NB4 (cell line): ENCODE measurements at regions not wholly inside any gene's neighbourhood (a gene's known extent, or its start where the extent isn't known, plus 50 kb on each side); places are given as distances from the start of the nearest gene placed in this dataset.

Experiments
- DNase-seq: peaks from one replicate; pipeline ENCODE4 v3.0.0; 2010; ENCODE audit warnings: low read depth
- H3K4me3 ChIP-seq: one replicate; pipeline ENCODE4 v1.5.1; 2011; ENCODE audit warnings: mild to moderate bottlenecking, low read depth, low read length, moderate library complexity
- MYC ChIP-seq: IDR thresholded peaks from 2 replicates; pipeline ENCODE4 v1.6.1; 2011; ENCODE audit warnings: low read depth, low read length
- POLR2A ChIP-seq: IDR thresholded peaks from 2 replicates; pipeline ENCODE4 v1.6.1; 2011; ENCODE audit warnings: mild to moderate bottlenecking; ENCODE audit not compliant: insufficient read length; ENCODE audit errors: extremely low read depth
- TF ChIP-seq, protein P1 (sequence below): IDR thresholded peaks from 2 replicates; pipeline ENCODE4 v1.6.1; 2011; ENCODE audit warnings: low read depth, low read length
- TF ChIP-seq, protein P2 (sequence below): IDR thresholded peaks from one replicate; pipeline ENCODE4 v1.5.1; 2012; ENCODE audit warnings: low read depth, low read length

- DNase-seq = peak; percentile 40
- H3K4me3 ChIP-seq = no peak overlapping the region
- TF ChIP-seq MYC (no peak), POLR2A (no peak)
- TF ChIP-seq, protein P1, sequence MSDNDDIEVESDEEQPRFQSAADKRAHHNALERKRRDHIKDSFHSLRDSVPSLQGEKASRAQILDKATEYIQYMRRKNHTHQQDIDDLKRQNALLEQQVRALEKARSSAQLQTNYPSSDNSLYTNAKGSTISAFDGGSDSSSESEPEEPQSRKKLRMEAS = no peak
- TF ChIP-seq, protein P2, sequence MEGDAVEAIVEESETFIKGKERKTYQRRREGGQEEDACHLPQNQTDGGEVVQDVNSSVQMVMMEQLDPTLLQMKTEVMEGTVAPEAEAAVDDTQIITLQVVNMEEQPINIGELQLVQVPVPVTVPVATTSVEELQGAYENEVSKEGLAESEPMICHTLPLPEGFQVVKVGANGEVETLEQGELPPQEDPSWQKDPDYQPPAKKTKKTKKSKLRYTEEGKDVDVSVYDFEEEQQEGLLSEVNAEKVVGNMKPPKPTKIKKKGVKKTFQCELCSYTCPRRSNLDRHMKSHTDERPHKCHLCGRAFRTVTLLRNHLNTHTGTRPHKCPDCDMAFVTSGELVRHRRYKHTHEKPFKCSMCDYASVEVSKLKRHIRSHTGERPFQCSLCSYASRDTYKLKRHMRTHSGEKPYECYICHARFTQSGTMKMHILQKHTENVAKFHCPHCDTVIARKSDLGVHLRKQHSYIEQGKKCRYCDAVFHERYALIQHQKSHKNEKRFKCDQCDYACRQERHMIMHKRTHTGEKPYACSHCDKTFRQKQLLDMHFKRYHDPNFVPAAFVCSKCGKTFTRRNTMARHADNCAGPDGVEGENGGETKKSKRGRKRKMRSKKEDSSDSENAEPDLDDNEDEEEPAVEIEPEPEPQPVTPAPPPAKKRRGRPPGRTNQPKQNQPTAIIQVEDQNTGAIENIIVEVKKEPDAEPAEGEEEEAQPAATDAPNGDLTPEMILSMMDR = no peak
Observed at GRCh38 chr15:97684249-97684648, 276.3 kb upstream of the ARRDC4 start.

DNA sequence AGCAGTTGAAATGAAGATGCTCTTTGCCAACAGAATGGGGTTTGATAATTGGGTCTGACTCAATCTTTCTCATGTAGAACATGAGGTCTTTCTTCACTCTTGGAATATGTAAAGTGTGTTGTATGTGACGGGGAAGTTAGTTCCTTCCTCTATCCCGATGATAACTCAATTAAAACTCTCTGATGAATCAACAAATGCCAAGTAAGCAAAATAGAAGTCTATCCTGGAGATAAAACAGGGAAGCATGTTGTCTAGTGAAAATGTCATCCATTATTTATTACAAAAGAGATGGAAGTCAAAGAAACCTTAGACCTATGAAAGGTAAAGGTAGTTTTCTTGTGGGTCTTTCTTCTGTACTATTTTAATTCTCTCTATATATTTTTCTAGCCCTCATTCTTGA lies 274.2 kb upstream of the ARRDC4 start:
- DNase-seq = no peak
- no peak overlapping the region for H3K4me3 ChIP-seq
- TF ChIP-seq, protein P1 = no peak
- TF ChIP-seq, protein P2 = no peak

DNA sequence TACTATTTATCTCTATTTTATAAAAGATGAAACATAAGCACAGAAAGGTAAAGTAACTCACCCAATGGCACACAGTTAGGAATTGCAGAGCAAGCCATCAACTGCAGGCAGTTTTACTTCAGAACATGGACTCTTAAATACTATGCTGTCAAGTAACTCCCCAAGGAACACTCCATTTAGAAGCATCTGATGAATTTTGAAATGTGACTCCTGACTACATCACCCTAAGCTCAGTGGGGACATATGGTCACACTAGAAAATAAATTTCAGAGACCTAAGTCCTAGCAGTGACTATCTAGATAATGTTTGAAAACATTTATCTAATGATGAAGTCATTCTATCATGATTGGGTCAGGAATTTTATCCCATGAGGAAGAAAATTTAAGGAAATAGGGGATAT lies 272.8 kb upstream of the ARRDC4 start:
- DNase-seq = no peak
- H3K4me3 ChIP-seq = no peak overlapping the region
- no peak for TF ChIP-seq POLR2A
- TF ChIP-seq MYC = no peak
- TF ChIP-seq, protein P1 = no peak
- TF ChIP-seq, protein P2 = no peak

DNA sequence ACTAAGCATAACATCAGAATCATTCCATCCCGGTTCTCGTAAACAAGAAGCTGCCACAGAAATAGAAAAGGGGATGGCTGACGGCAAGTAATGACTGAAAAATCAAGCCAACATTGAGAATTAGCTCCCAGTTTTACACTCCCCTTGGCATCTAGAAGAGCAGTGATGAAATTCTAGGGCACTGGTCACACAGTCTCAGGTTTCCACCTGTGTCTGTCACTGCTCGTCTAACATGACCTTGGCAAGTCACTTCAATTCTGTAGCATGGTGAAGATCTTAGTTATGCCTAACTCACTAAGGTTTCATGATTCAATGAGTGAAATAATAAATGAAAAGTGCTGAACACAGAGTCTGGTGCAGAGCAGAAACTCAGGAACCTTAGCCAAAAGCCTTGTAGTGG lies 272.3 kb upstream of the ARRDC4 start:
- TF ChIP-seq MYC = no peak
- TF ChIP-seq, protein P2 = no peak
- TF ChIP-seq, protein P1 = no peak
- no peak for TF ChIP-seq POLR2A
- no peak overlapping the region for H3K4me3 ChIP-seq
- DNase-seq = no peak

GRCh38 chr15:97688886-97689285 lies 271.6 kb upstream of the ARRDC4 start:
- H3K4me3 ChIP-seq = no peak overlapping the region
- TF ChIP-seq, protein P2 = no peak
- TF ChIP-seq MYC = no peak
- TF ChIP-seq, protein P1 = no peak
- TF ChIP-seq POLR2A = no peak
- DNase-seq = no peak

DNA sequence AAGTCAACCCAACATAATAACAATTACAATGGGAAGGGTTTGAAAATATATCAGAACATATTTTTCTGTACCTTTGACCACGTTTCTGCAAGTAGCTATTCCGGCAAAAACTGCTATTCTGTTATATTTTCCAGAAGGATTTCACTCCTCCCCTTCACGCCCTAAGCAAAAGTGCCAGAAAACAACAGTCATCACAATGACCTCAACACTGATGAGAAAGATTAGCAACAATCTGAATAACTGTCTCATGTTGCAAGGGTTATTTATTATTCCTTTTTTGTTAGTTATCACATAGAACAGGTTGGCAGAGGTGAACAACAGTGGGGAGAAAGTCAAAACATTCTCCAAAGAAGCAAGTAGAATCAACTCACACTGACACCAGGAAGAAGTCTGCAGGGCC lies 269.4 kb upstream of the ARRDC4 start:
- H3K4me3 ChIP-seq = no peak overlapping the region

More for the DNA sequence above, 269.4 kb upstream of the ARRDC4 start:
- TF ChIP-seq, protein P2 = no peak
- TF ChIP-seq, protein P1 = no peak
- TF ChIP-seq MYC (no peak), POLR2A (no peak)
- DNase-seq = no peak
